ENCODE measurements at regions not wholly inside any gene's neighbourhood (a gene's known extent, or its start where the extent isn't known, plus 50 kb on each side); places are given as distances from the start of the nearest gene placed in this dataset.
"Not testable (repeated sequence)": the region's sequence is repeated elsewhere in the genome, so short reads cannot be mapped to it uniquely, and the experiment has no call there.

GRCh38 chr21:20874202-20874601 lies 124.0 kb upstream of the NCAM2 start:
- FAIRE-seq (no peak), DNase-seq (ENCODE audit: low spot score) (no peak)

GRCh38 chr21:20875742-20876141 lies 122.5 kb upstream of the NCAM2 start:
- DNase-seq (ENCODE audit: low spot score): no peak
- no peak for FAIRE-seq

- DNase-seq (ENCODE audit: low spot score) (no peak), FAIRE-seq (no peak)
Observed at GRCh38 chr21:20877976-20878375, 120.2 kb upstream of the NCAM2 start.

- DNase-seq (ENCODE audit: low spot score): no peak
- no peak for FAIRE-seq
Observed at GRCh38 chr21:20882462-20883407, 115.5 kb upstream of the NCAM2 start.

- FAIRE-seq (no peak), DNase-seq (ENCODE audit: low spot score) (no peak)
Observed at GRCh38 chr21:20883408-20883800, 114.8 kb upstream of the NCAM2 start.

- no peak for DNase-seq (ENCODE audit: low spot score)
- FAIRE-seq: no peak
Observed at GRCh38 chr21:20902511-20902910, 95.7 kb upstream of the NCAM2 start.

- DNase-seq (ENCODE audit: low spot score) (no peak), FAIRE-seq (no peak)
Observed at GRCh38 chr21:20902998-20903397, 95.2 kb upstream of the NCAM2 start.

- not testable (repeated sequence) for DNase-seq (ENCODE audit: low spot score); FAIRE-seq
Observed at GRCh38 chr21:20927555-20927954, 70.7 kb upstream of the NCAM2 start.

GRCh38 chr21:20942523-20942922 lies 55.7 kb upstream of the NCAM2 start:
- DNase-seq (ENCODE audit: low spot score) (no peak), FAIRE-seq (no peak)

GRCh38 chr21:20943561-20943997 lies 54.6 kb upstream of the NCAM2 start:
- FAIRE-seq (no peak), DNase-seq (ENCODE audit: low spot score) (no peak)

- DNase-seq (ENCODE audit: low spot score) (no peak), FAIRE-seq (no peak)
Observed at GRCh38 chr21:20944139-20944538, 54.1 kb upstream of the NCAM2 start.

- DNase-seq (ENCODE audit: low spot score): no peak
- no peak for FAIRE-seq
Observed at GRCh38 chr21:20946701-20947100, 51.5 kb upstream of the NCAM2 start.

Data from RCC 7860 (cell line).